Astrocyte of the cerebellum (primary cell): ENCODE measurements at regions not wholly inside any gene's neighbourhood (a gene's known extent, or its start where the extent isn't known, plus 50 kb on each side); places are given as distances from the start of the nearest gene placed in this dataset.

ENCODE experiments used
- DNase-seq: peaks from one replicate; pipeline ENCODE4 v3.0.0-alpha.2; 2011; ENCODE audit warnings: low read depth
- H3K4me3 ChIP-seq: 2 replicates; pipeline ENCODE4 v1.5.1; 2011; ENCODE audit warnings: mild to moderate bottlenecking, low read depth, low read length, moderate library complexity
- in situ Hi-C: cut with HindIII; loops from 2 replicates; pipeline ENCODE4 v1.10.0; 2017; ENCODE audit warnings: low sequenced_read_pairs
- TF ChIP-seq, protein P1 (sequence below): IDR thresholded peaks from 2 replicates; pipeline ENCODE4 v1.5.1; 2012; ENCODE audit warnings: low read length, low read depth, moderate library complexity, mild to moderate bottlenecking; ENCODE audit errors: missing control alignments

GRCh38 chr2:145692971-145693478, 1173.1 kb upstream of the ZEB2 start:
- TF ChIP-seq, protein P1, sequence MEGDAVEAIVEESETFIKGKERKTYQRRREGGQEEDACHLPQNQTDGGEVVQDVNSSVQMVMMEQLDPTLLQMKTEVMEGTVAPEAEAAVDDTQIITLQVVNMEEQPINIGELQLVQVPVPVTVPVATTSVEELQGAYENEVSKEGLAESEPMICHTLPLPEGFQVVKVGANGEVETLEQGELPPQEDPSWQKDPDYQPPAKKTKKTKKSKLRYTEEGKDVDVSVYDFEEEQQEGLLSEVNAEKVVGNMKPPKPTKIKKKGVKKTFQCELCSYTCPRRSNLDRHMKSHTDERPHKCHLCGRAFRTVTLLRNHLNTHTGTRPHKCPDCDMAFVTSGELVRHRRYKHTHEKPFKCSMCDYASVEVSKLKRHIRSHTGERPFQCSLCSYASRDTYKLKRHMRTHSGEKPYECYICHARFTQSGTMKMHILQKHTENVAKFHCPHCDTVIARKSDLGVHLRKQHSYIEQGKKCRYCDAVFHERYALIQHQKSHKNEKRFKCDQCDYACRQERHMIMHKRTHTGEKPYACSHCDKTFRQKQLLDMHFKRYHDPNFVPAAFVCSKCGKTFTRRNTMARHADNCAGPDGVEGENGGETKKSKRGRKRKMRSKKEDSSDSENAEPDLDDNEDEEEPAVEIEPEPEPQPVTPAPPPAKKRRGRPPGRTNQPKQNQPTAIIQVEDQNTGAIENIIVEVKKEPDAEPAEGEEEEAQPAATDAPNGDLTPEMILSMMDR = no peak
- DNase-seq = peak; percentile 51
- in situ Hi-C loops = no loop called here
- H3K4me3 ChIP-seq = no peak overlapping the region

GRCh38 chr2:145691659-145692058, 1171.7 kb upstream of the ZEB2 start:
- H3K4me3 ChIP-seq = no peak overlapping the region
- TF ChIP-seq, protein P1 = no peak
- in situ Hi-C loops = no loop called here
- no peak for DNase-seq

DNA sequence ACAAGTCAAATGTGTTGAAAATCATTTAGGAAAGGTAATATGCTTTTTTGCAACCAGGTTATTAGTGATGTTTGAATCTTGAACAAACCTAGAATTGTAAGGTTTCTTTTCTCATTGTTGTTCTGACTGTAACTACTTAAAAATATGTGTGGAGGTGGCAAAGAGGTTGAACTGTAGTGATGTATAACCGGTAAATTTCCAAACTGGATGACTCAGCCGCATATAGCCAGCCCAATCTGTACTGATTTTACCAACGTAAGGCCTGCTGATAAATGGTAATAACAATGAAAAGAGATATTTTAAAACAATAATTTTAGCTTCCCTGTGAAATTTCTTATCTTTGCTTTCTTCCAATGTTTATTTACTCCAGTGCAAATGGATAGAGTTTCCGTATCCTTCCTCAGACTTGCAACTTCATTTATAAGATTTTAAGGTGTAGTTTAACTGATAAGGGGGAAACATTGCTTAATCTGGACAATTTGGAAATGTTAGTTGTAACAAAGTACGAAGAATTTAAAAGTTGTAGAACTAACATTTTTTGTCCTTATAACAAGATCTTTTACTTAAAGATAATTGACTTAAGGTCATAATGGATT, 1170.4 kb upstream of the ZEB2 start:
- DNase-seq = no peak
- TF ChIP-seq, protein P1 = no peak
- in situ Hi-C loops = no loop called here
- no peak overlapping the region for H3K4me3 ChIP-seq

GRCh38 chr2:145689277-145689676, 1169.4 kb upstream of the ZEB2 start:
- TF ChIP-seq, protein P1 = no peak
- in situ Hi-C loops = no loop called here
- H3K4me3 ChIP-seq = no peak overlapping the region
- DNase-seq = no peak

DNA sequence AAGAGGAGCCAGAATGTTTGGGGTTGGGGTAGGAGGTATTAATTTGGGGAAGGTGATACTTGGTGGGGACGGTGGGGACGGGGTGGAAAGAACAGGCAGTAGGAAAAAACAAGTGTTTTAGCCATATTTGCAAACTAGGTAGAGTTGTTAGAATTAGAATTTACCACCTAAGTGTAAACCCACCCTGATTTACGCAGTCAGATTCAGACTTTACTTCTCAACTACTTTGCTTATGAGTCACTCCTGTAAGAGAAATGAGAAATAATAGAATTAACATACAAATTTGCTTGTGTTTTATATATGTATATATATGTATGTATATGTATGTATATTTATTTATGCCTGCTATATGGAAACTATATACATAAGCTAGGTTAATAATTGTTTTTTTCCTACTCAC, 1168.2 kb upstream of the ZEB2 start:
- in situ Hi-C loops = no loop called here
- no peak for DNase-seq
- TF ChIP-seq, protein P1 = no peak
- no peak overlapping the region for H3K4me3 ChIP-seq

- TF ChIP-seq, protein P1 = no peak
- no peak for DNase-seq
- no peak overlapping the region for H3K4me3 ChIP-seq
- in situ Hi-C loops = no loop called here
These were observed 1167.7 kb upstream of the ZEB2 start for GRCh38 chr2:145687442-145688134.
